LNCAP (cell line): ENCODE measurements at regions not wholly inside any gene's neighbourhood (a gene's known extent, or its start where the extent isn't known, plus 50 kb on each side); places are given as distances from the start of the nearest gene placed in this dataset.

Experiments used
- TF ChIP-seq, protein P1 (sequence below): fragments of 450-650 bp; IDR thresholded peaks from 2 replicates; pipeline ENCODE4 v1.5.1; 2017; ENCODE audit warnings: mild to moderate bottlenecking

DNA sequence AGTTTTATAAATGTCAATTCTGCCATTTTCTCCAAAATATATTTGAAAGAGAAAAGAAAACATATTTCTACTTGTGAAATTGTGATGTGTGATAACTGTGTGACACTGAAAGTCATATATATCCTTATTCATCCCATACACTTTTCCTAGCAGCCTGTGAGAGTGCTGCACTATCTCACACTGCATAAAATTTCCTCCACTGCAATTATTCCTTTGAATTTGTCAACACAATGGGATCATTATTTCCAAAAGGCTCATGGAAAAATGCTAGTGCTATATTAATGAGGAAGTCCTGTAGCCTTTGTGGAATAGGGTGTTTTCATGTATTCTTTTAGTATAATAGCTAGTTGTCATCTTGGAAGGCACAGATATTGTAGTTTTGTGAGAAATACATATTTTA is 504.1 kb downstream of the RPL10L start:
- TF ChIP-seq, protein P1, sequence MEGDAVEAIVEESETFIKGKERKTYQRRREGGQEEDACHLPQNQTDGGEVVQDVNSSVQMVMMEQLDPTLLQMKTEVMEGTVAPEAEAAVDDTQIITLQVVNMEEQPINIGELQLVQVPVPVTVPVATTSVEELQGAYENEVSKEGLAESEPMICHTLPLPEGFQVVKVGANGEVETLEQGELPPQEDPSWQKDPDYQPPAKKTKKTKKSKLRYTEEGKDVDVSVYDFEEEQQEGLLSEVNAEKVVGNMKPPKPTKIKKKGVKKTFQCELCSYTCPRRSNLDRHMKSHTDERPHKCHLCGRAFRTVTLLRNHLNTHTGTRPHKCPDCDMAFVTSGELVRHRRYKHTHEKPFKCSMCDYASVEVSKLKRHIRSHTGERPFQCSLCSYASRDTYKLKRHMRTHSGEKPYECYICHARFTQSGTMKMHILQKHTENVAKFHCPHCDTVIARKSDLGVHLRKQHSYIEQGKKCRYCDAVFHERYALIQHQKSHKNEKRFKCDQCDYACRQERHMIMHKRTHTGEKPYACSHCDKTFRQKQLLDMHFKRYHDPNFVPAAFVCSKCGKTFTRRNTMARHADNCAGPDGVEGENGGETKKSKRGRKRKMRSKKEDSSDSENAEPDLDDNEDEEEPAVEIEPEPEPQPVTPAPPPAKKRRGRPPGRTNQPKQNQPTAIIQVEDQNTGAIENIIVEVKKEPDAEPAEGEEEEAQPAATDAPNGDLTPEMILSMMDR = no peak

DNA sequence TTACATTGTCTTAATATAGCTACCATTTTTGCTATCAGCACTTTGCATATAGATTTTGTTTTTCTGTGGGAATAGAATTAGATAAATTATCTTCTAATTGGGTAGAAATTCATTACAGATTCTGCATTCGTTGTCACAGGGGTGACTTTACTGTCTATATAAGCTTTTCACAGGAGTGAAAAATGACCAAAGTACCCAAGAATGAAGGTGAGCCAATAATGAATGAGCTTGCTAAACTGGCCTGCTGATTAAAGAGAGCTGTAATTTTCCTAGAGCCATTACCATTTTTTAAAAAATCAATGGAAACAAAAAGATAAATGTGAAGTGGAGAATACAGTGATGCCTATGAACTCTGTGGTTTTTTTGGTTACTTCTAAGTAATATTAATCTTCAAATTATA is 504.6 kb downstream of the RPL10L start:
- TF ChIP-seq, protein P1 = no peak

DNA sequence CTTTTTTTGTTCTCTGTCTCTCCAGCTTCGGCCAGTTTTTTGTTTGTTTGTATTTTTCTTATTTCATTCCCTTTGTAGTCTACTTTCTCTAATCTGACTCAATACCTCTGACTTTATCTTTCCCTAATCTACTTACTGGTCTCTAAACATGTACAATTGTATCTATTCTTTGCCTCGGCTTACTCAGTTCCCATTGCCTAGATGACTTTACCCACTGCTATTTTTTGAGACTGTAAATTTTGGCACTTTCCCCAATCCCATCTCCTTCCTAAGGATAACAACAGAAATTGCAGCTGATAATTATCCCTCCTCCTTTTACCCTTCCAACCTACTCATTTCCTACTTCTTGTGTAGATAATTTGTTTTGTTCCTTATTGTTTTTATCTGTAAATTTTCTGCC is 511.1 kb downstream of the RPL10L start:
- TF ChIP-seq, protein P1 = no peak

DNA sequence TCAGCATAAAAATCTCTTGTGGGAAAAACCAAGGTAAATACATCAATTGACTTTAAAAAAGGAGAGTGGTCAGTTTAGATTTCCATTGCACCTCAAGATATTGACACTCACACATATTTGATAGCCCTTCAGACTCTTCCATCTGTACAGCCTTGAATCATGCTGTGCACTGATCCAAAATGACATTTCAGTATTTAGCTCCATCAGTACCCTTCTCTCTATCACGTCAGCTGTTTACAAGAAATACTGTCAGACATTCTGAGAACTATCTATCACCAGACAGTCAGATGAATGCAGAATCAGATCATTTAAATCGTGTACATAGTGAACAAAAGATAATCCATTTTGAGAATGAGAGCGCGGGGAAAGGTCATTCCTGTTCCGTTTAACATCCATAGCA is 511.9 kb downstream of the RPL10L start:
- TF ChIP-seq, protein P1 = no peak

DNA sequence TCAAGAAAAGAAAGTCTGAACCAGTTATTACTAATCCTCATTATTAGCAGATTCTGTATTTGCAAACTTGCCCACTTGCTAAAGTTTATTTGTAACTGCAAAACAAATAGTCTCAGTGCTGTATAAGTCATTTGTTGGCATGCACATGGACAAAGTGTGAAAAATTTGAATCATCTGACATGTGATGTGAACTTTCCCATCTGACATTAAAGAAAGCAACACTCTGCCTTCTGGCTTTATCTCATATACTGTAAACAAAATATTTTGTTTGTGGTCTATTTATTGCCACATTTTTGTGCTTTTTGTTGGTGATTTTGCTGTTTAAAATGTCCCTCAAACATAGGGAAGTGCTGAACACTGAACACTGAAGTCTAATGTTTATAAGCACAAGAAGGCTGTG is 513.8 kb downstream of the RPL10L start:
- TF ChIP-seq, protein P1 = no peak

DNA sequence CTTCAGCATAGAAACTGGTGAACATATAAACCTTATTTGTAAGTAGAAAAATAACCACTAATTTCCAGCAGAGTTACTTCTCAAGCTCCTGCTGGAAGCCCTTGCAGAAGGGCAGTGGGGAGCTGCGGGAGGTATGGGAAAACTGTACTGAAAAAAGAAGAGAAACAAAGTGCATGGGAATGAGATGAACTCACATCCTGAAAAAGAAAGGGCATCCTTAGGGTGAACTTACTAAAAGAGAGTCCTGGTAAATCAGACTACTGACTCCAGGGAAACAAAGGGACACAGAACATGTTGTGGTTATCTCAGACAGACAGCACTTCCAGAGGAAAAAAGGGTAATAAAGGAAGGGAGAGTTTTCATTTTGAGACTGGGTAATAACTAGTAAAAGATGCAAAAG is 515.1 kb downstream of the RPL10L start:
- TF ChIP-seq, protein P1 = no peak

DNA sequence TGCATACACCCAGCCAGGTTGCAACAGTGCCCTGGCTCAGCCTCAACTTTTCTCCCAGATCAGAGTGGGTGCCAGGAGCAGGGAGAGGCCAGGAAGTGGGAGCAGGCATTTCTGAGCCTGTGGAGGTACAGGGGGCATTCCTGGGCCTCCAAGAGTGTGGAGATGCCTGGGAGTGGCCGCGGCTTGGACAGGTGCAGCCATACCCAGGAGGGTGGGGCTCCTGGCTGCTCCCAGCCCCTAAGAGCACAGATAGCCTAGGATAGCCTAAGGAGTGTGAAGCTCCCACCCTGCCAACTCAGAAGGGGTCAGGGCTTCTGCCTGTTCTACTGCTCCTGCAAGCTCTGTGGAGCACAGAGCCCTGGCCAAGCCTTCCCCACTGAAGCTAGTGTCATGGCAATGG is 543.4 kb downstream of the RPL10L start:
- TF ChIP-seq, protein P1 = no peak

DNA sequence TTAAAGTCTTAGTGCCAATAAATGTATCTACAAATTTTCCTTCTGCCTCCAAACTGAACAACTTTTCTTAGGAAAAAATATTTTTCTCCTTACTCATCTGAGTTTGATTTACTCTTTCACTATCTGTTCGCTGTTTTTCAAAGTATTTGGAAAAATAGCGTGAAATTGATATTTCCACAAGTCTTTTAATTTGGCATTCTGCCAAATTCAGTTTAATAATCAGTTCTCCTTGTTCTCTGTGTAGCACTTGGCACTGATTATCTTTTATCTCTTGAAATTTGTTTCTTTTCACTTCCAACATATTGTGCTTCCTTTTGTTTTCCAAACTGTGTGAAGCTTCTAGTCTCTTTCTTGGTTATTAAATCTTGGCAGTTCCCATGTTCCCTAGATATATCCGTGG is 559.8 kb downstream of the RPL10L start:
- TF ChIP-seq, protein P1 = no peak
